IPS DF 19.7 (cell line): ENCODE measurements at regions not wholly inside any gene's neighbourhood (a gene's known extent, or its start where the extent isn't known, plus 50 kb on each side); places are given as distances from the start of the nearest gene placed in this dataset.

Experiments used
- DNase-seq: peaks from one replicate; pipeline ENCODE4 v3.0.0-alpha.2; 2013; ENCODE audit warnings: low read depth, low spot score

GRCh38 chr5:33241802-33242201 is 199.0 kb upstream of the TARS1 start:
- DNase-seq = no peak

GRCh38 chr5:33242277-33242676 is 198.5 kb upstream of the TARS1 start:
- no peak for DNase-seq

DNA sequence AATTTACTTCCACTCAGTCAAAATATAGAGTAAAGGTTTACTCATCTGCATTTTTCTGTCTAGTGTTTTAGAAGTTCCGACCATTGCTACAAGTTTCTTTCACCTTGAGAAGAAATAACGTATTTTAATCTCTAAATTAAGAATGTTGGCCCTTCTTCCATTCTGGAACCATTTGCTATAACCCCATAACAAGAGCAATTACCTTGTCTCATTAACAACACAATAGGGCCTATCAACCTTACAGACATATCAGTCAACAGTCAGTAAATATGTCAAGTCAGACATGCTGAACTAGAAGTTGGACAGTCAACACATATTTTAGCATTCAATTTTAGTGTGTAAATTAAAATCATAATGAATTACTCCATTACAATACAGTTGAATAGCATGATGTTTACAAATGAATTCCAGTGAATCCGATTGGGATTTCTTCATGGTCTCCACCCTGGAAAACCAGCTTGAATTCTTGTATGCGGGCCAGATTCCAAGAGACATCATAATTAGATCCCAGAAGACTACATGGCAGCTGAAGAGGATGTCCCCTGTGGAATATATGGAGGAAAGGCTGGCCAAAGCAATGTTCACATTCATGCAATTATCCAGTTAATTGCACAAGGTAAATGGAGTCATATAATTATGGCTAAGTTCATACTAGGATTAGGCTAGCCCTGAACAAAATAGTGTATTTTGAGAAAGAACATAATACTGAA is 196.2 kb upstream of the TARS1 start:
- DNase-seq = no peak

GRCh38 chr5:33254579-33254978 is 186.2 kb upstream of the TARS1 start:
- DNase-seq = no peak

- no peak for DNase-seq
Measured at GRCh38 chr5:33257807-33258429, 182.8 kb upstream of the TARS1 start.

DNA sequence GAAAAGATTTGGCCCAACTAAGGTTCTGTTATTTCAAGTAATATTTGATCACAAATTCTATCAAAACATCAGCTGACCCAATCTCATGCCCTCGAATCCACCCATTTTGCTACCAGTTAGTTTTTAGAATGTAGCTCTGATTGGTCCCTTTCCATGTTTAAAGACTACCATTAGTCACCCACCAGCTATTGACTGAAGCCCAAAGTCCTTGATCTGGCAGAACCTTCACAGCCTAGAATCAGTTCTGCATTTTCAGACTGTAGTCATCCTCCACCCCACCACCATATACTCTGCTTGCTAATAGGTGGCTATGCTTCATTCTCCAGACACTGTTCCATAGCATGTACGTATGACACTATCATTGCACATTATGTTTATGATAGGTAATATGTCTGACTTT is 182.2 kb upstream of the TARS1 start:
- no peak for DNase-seq

DNA sequence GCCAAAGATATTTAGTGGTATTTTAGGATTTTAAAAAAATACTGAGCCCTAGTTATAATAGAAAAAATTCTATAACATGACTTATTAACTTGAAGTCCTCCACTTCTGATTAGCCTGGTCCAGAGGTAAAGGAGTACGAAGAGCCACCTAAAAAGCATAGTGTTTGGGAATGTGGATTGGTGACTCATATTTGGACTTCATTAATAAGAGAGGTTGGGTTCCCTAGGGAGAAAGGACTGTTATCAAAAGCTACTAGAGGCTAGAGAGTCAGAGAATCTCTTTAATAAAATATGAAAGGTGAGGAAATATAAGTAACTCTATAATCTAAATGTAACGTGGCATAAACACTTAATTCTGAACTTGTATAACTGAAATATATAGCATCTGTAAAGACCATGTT is 180.7 kb upstream of the TARS1 start:
- no peak for DNase-seq

- no peak for DNase-seq
Measured at GRCh38 chr5:33261305-33261704, 179.5 kb upstream of the TARS1 start.

DNA sequence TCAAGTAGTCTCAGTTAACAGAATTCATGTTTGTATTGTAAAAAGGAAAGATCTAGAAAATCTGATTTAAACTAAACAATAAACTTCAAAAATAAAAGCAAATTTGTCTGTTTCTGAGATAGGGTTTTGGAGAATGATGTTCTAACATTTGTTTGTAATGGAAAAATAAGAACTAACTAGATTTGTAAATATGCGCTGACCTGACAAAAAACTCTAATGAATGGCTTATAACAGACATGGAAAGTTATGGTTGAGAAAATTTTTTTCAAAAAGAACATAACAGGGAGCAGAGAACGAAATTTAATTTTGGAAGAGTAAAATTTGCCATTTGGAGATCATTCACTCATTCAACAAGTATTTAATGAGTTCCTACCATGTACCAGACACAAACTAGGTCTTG is 179.0 kb upstream of the TARS1 start:
- no peak for DNase-seq

GRCh38 chr5:33267801-33268200 is 173.0 kb upstream of the TARS1 start:
- DNase-seq = no peak

DNA sequence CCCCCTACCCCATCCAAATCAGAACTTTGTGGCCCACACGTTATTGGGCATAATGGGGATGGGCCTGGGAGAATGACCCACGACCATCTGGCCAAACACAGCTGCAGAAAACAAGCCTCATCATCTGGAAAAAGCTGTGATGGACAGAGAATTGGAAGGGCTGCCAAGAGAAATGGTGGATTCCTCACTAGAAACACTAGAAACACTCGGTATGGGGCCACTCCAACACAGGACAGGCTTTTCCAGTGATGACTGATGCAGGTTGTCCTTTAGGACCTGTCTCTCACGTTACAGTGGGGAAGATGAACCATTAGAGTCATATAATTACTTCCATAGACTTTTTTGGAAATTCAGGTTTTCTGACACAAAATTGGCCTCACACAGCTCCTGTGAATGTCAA is 172.4 kb upstream of the TARS1 start:
- no peak for DNase-seq

GRCh38 chr5:33270671-33271070 is 170.1 kb upstream of the TARS1 start:
- no peak for DNase-seq

DNA sequence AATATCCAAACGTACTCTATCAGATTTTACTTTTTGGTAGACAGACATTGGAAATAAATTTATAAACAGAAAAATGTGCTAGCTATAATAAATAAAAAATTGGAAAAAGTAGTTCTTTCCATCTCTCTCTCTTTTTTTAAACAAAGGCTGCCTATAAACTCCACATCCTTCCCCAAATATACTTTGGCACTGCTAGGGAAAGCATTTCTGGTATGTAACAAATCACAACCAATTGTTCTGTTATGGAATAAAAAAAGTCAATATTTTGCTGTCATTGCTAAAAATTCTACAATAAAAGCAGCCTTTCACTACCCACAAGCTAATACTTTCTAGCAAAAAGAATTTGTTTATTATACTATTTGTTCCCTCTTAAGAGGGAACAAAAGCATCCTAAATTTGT is 169.2 kb upstream of the TARS1 start:
- no peak for DNase-seq

GRCh38 chr5:33272288-33272687 is 168.5 kb upstream of the TARS1 start:
- no peak for DNase-seq

DNA sequence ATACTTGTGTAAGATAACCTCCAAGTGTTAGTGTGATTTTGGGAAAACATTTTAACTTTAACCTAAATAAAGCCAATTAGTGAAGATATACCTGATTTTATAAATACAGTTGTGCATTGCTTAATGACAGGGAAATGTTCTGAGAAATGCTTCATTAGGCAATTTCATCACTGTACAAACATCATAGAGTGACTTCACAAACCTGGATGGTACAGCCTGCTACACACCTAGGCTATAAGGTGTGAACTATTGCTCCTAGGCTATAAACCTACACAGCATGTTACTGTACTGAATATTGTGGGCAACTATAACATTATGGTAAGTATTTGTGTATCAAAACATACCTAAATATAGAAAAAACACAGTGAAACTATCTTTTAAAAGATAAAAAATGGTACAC is 166.8 kb upstream of the TARS1 start:
- no peak for DNase-seq

DNA sequence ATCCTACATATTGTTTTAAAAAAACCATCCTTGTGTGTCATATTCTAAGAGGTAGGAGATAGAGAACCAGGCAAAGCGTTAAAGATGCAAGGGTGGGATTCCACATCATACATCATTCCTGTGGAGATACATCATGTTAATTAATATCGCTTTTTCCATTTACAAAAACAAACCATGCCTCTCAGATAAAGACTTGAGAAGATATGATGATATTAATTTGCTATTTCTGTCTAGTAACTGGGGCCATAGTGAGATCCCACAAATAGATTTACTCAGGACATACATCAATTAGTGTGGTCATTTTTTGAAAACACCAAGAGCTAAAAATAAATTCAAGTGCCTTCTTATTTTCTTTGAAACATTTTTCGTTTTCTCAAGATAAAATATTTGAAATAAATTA is 165.4 kb upstream of the TARS1 start:
- no peak for DNase-seq

GRCh38 chr5:33275921-33276627 is 164.7 kb upstream of the TARS1 start:
- DNase-seq = no peak

GRCh38 chr5:33276628-33276950 is 164.2 kb upstream of the TARS1 start:
- no peak for DNase-seq

DNA sequence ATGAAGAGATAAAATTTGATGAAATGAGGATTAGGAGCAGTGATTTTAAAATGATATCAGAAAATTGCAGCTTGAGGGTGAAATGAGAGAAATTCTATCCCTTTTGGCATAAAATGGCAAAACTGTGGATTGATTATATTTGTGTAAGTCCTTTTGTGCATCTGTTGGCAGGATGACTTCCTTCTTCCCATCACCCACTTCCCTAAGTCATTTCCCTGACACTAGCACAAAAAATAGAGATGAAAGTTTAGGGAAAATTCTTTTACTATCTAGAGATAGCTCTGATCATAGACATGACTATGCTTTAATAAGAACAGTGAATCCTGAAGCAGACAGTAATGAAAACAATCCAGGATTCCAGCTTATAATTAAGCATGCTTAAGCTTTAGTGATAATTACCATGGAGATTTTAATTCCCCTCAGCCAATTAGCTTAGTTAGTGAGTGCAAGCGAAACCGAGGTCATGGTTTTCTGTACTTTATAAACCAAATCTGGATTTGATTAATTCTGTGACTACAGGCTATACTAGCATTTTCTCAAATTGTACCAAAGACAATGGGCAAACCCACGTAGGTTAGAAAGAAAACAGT is 163.6 kb upstream of the TARS1 start:
- no peak for DNase-seq

DNA sequence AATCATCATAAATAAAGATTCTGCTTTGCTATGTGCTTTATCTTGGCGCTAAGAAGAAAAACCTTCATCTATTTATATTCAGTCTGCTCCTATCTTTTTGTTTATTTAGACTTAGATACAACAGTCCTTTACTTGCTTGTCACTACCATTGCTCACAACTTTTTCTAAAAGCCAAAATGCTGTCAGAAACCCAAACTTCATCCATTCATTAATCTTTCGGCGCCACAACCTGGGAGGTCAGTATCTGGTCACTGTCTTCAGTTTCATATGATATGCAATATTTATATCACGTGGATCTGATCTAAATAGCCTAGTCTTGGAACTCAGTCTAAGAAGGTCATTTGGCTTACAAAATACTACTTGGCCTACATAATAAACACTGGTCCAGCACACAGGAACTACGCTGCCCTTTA is 159.3 kb upstream of the TARS1 start:
- no peak for DNase-seq

GRCh38 chr5:33282157-33282556 is 158.6 kb upstream of the TARS1 start:
- DNase-seq = no peak

GRCh38 chr5:33282696-33283095 is 158.1 kb upstream of the TARS1 start:
- DNase-seq = no peak

GRCh38 chr5:33283243-33283642 is 157.5 kb upstream of the TARS1 start:
- DNase-seq = no peak
